ENCODE measurements at regions not wholly inside any gene's neighbourhood (a gene's known extent, or its start where the extent isn't known, plus 50 kb on each side); places are given as distances from the start of the nearest gene placed in this dataset.

DNA sequence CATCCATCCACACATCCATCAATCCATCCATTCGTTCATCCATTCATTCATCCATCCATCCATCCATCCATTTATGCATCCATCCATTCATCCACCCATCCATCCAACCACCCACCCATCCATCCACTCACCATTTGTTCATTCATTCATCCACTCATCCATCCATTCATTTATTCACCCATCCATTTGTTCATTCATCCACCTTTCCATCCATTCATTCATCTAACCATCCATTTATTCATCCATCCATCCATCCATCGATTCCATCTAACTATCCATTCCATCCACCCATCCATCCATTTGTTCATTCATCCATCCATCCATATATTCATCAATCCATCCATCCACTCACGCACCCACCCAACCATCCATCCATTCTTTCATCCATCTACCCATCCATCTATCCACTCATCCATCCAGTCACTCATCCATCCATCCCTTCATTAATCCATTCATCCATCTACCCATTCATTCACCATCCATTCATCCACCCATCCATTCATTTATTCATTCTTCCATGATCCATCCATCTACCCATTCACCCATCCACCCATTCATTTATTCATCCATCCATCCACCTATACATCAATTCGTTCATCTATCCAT, 225.0 kb downstream of the TUBA3C start:
- TF ChIP-seq, protein P1, sequence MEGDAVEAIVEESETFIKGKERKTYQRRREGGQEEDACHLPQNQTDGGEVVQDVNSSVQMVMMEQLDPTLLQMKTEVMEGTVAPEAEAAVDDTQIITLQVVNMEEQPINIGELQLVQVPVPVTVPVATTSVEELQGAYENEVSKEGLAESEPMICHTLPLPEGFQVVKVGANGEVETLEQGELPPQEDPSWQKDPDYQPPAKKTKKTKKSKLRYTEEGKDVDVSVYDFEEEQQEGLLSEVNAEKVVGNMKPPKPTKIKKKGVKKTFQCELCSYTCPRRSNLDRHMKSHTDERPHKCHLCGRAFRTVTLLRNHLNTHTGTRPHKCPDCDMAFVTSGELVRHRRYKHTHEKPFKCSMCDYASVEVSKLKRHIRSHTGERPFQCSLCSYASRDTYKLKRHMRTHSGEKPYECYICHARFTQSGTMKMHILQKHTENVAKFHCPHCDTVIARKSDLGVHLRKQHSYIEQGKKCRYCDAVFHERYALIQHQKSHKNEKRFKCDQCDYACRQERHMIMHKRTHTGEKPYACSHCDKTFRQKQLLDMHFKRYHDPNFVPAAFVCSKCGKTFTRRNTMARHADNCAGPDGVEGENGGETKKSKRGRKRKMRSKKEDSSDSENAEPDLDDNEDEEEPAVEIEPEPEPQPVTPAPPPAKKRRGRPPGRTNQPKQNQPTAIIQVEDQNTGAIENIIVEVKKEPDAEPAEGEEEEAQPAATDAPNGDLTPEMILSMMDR (IDR thresholded peaks at IDR 0.05), result no peak
- ATAC-seq, result no peak
- no peaks in the 10 kb centered on the region for H3K4me1 ChIP-seq (ENCODE audit: low read depth)
- intact Hi-C loops (cut with DNase I, micrococcal nuclease), result no loop called here
- no peak overlapping the region for H3K4me3 ChIP-seq
- no peaks in the 10 kb centered on the region for H3K36me3 ChIP-seq (ENCODE audit: low read depth)
- H3K9me3 ChIP-seq, result peaks cover 69% of the 10 kb centered on the region
- DNase-seq, result no peak

DNA sequence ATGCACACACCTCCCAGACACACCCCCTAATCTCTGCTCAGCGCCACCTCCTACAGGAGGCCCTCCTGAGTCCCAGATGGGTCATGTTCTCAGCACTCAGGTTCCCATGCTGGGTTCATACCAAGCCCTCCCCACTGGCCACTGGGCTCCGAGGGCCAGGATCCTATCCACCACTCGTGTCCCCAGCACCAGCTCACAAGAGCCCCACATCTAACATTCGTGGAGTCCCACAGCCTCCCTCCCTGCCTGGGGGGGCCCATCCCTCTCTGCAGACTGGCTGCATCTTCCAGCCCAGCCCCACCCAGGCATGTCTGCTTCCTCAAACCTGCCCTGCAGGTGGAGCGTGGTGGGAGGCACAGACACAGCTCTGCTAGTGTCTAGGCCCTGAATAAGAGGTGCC, 227.4 kb downstream of the TUBA3C start:
- no peak overlapping the region for H3K4me3 ChIP-seq
- no peak for ATAC-seq
- intact Hi-C loops (cut with DNase I, micrococcal nuclease), result no loop called here

DNA sequence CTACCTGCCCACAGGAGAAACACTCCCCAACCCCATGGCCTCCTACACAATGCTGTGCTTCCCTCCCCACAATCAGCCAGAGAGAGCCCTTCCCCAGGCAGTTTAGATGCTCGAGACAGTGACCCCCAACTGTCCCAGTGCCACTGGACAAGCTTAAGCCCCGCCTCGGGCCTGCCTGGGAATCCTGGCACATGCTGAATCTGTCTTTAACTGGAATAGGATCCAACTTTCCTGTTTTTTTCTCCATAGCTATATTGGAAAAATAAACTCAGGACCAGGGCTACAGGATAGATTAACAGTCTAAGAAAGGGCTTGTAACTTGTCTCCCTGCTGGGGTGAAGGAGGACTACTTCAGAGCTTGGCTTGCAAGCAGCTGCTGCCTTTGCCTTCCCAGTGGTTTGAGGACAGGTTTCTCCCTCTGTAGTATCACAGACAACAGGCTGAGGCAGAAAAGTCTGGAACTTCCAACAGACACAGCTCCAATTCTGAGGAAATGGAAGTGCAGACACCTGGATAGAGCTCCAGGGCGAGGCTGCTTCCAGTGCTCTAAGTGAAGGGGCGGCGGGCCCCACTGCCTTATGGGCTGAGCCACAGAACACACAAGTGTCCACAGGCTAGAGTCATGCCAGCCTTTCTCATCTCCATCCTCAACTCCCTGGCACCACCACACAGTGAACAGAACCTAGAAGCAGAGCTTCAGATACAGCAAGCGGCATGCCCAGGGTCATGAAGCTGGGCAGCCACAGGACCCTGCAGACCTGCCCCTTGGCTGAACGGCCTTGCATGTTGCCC, 228.3 kb downstream of the TUBA3C start:
- TF ChIP-seq, protein P1 (IDR thresholded peaks at IDR 0.05), result no peak
- intact Hi-C loops (cut with DNase I, micrococcal nuclease), result no loop called here
- Histone ChIP-seq H3K4me1 (ENCODE audit: low read depth) (no peaks in the 10 kb centered on the region), H3K9me3 (peaks cover 64% of the 10 kb centered on the region), H3K36me3 (ENCODE audit: low read depth) (no peaks in the 10 kb centered on the region), H3K4me3 (no peak overlapping the region)
- ATAC-seq (no peak), DNase-seq (no peak)

More for the DNA sequence above, 227.4 kb downstream of the TUBA3C start:
- H3K36me3 ChIP-seq (ENCODE audit: low read depth), result no peaks in the 10 kb centered on the region
- TF ChIP-seq, protein P1 (IDR thresholded peaks at IDR 0.05), result no peak
- DNase-seq, result no peak
- H3K9me3 ChIP-seq, result peaks cover 64% of the 10 kb centered on the region
- H3K4me1 ChIP-seq (ENCODE audit: low read depth), result no peaks in the 10 kb centered on the region

DNA sequence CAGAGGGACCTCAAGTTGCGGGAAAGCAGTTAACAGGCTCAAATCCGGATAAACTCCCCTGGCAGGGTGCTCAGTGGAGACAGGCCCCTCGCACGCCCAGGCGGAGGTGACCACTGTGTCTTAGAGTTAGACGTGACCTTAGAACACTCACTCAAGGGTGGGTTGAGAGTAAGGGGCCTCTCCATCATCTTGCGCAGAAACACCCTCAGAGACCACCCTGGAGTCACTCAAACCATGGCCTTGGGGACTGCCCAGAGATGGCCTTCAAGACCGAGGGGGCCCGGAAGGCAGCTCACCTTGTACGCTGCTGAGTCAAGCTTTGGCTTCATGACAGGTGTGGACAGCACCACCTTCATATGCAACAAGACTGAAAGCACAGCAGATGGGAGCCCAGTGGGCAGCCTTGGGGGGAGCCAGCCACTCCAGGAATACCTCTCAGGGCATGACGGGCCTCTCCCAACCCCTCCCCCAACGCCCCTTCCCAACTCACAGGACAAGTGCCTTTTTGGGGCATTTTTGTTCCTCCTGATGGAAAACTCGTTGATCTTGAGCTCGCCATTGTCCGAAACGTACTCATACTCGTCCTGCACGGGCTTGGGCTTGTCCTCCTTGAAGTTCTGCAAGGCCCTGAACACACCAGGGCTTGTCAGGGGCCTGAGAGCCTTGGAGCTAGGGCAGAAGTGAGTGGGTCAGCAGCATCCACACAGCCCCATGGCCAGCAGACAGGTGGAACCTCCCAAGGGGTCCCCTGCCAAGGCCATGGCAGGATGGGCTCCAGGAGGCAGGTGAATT, 229.2 kb downstream of the TUBA3C start:
- Histone ChIP-seq H3K4me3 (no peak overlapping the region), H3K4me1 (ENCODE audit: low read depth) (no peaks in the 10 kb centered on the region), H3K36me3 (ENCODE audit: low read depth) (no peaks in the 10 kb centered on the region), H3K9me3 (peaks cover 63% of the 10 kb centered on the region)
- ATAC-seq, result no peak
- peak in 1 of 3 donors; percentile 31 for DNase-seq
- TF ChIP-seq, protein P1 (IDR thresholded peaks at IDR 0.05), result no peak
- intact Hi-C loops (cut with DNase I, micrococcal nuclease), result no loop called here

DNA sequence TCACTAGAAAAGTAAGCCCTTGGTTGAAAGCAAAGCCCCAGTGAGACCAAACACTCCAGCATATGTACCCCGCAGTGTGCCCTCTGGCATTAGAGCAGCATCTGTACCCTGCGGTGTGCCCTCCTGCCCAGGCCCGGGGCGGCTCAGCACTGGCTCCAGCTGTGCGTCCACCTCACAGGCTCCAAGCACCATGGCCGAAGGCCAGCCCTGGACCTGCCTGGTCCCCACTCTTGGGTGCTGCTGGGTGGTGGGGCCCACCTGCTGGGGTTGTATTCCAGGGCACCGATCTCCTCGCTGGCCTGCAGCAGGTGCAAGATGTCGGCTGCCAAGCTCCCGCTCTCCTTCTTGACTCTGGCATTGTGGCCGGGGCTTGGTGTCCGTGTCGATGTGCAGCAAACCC, 230.2 kb downstream of the TUBA3C start:
- Histone ChIP-seq H3K4me3 (no peak overlapping the region), H3K4me1 (ENCODE audit: low read depth) (no peaks in the 10 kb centered on the region), H3K9me3 (peaks cover 58% of the 10 kb centered on the region), H3K36me3 (ENCODE audit: low read depth) (no peaks in the 10 kb centered on the region)
- intact Hi-C loops (cut with DNase I, micrococcal nuclease), result no loop called here
- DNase-seq (peak in 1 of 3 donors; percentile 36), ATAC-seq (no peak)
- TF ChIP-seq, protein P1 (IDR thresholded peaks at IDR 0.05), result no peak
